ENCODE measurements at regions not wholly inside any gene's neighbourhood (a gene's known extent, or its start where the extent isn't known, plus 50 kb on each side); places are given as distances from the start of the nearest gene placed in this dataset.

DNA sequence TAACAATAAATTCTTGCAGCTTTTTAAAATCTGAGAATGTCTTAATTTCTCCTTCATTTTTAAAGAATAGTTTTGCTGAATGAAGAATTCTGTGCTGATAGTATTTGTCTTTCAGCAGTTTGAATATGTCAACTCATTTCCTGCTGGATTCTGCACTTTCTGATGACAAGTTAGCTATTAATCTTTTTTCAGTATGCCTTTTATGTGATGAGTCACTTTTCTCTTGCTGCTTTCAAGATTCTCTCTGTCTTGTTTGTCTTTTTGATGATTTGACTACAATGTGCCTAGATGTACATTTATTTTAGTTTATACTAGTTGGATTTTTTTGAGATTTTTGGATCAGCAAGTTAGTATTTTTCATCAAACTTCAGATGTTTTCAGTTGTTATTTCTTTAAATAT is 87.9 kb upstream of the AVPR1A start:
- no peak overlapping the region for H3K27ac Mint-ChIP-seq
- no peaks in the 10 kb centered on the region for H3K27me3 Mint-ChIP-seq
- no peaks in the 10 kb centered on the region for H3K4me1 Mint-ChIP-seq (ENCODE audit: low read depth in 2 of 2)
- peaks cover 5 to 8% of the 10 kb centered on the region in 2 donors for H3K9me3 Mint-ChIP-seq
- H3K4me3 Mint-ChIP-seq, result no peak overlapping the region
- DNase-seq (no peak), ATAC-seq (replicated peaks) (no peak)
- H3K36me3 Mint-ChIP-seq (ENCODE audit: insufficient read depth), result no peaks in the 10 kb centered on the region

DNA sequence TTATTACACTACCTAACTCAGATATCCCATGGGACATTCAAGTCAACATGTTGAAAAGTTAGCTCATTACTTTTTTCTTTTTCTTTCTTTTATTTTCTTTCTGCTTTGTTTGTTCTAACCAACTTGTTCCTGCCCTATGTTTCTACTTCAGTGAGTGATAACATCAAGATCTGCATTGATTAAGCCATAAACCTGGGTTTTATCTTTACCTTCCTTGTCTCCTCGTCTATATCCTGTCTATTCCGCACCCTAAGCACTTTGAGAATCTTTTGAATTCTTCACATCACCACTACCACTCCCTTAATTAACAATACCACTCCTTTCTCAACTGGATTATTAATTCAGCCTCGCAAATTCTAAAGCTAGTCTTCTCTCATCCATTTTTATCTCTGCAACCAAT is 81.9 kb upstream of the AVPR1A start:
- Mint-ChIP-seq H3K27me3 (no peaks in the 10 kb centered on the region), H3K4me1 (ENCODE audit: low read depth in 2 of 2) (no peaks in the 10 kb centered on the region), H3K9me3 (peaks cover 5 to 10% of the 10 kb centered on the region in 2 donors), H3K27ac (no peak overlapping the region), H3K36me3 (ENCODE audit: insufficient read depth) (no peaks in the 10 kb centered on the region), H3K4me3 (no peak overlapping the region)
- no peak for DNase-seq
- ATAC-seq (replicated peaks), result no peak

DNA sequence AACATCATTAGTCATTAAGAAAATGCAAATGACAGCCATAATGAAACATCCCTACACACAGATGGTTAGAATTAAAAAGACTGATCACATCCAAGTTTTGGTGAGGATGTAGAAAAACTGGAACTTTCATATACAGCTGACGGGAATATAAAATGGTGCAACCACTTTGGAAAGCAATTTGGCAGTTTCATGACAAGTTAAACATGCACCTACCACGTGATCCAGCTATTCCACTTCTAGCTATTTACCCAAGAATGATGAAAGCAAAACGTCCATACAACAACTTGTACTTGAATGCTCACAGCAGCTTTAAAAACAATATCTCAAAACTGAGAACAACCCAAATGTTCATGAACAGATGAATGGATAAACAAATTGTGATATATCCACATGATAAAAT is 77.9 kb upstream of the AVPR1A start:
- H3K27me3 Mint-ChIP-seq, result no peaks in the 10 kb centered on the region
- DNase-seq (no peak), ATAC-seq (replicated peaks) (no peak)
- peaks cover 5 to 10% of the 10 kb centered on the region in 2 donors for H3K9me3 Mint-ChIP-seq
- no peak overlapping the region for H3K4me3 Mint-ChIP-seq
- H3K36me3 Mint-ChIP-seq (ENCODE audit: insufficient read depth), result no peaks in the 10 kb centered on the region
- H3K27ac Mint-ChIP-seq, result no peak overlapping the region
- no peaks in the 10 kb centered on the region for H3K4me1 Mint-ChIP-seq (ENCODE audit: low read depth in 2 of 2)

DNA sequence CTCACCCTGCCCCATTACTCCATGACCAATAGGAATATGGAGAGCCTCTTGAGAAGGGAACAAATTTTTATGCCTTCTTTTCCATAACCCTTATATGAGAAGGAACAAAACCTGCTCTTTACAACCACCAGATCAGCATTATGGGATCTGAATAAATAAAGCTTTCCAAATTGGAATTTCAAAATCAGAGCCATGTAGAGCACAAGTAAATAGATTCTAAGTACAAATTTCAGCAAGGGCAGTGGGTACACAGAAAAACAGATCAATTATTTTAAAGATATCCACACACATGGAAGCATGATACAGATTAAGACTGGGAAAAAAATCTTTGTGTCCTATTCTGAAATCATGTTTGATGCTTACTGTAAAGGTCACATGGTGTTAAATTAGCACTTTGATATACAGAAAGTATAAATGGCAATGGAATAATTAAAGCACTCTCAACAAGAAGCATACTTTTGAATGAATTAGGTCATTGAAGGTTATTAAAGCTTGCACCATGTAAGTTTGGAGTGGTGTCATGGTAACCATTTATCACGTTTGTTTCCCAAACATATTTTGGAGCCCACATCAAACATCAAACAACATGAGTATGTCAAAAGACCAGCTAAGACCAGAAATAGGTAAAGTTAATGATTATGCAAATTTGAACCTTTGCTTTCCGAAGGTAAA is 75.9 kb upstream of the AVPR1A start:
- Mint-ChIP-seq H3K4me1 (ENCODE audit: low read depth in 2 of 2) (no peaks in the 10 kb centered on the region), H3K36me3 (ENCODE audit: insufficient read depth) (no peaks in the 10 kb centered on the region), H3K9me3 (peaks cover 3 to 10% of the 10 kb centered on the region in 2 donors), H3K27me3 (no peaks in the 10 kb centered on the region), H3K27ac (no peak overlapping the region), H3K4me3 (no peak overlapping the region)
- no peak for ATAC-seq (replicated peaks)
- no peak for DNase-seq

DNA sequence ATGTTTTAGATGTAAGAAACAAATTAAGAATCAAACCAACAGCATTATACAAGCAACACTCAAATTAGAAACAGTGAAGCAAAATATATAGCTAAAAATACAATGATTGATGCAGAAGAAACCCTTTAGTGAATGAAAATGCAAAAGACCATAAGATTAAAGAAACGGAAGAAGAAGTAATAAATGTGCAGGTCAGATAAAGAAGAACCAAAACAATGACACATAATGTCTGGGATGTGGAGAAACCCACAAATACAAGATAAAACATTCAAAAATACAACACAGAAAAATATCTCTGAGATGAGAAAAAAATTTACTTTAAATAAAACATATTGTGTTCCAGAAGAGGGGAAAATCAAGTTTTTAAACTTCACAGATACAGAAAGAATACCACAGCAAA is 73.4 kb upstream of the AVPR1A start:
- Mint-ChIP-seq H3K27ac (no peak overlapping the region), H3K4me1 (ENCODE audit: low read depth in 2 of 2) (no peaks in the 10 kb centered on the region), H3K27me3 (no peaks in the 10 kb centered on the region), H3K4me3 (no peak overlapping the region), H3K36me3 (ENCODE audit: insufficient read depth) (no peaks in the 10 kb centered on the region), H3K9me3 (no peaks in the 10 kb centered on the region)
- ATAC-seq (replicated peaks), result no peak
- no peak for DNase-seq

DNA sequence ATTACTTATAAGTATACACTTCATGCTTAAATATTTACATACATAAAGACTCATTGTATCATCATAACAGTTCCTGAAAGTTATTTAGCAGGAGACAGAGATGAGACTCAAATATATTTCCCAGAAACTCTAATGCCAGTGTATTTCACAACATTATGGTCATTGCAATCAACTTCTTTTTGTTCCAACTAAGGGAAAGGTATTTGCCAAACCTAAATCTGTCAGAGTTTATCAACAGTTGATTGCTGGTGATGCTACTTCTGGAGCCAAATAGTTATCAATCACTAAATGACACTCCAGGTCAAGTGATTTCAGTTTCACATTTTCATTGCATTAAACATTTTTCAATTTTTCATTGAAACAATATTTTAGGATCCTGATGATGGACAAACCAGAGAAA is 72.1 kb upstream of the AVPR1A start:
- DNase-seq (no peak), ATAC-seq (replicated peaks) (no peak)
- no peaks in the 10 kb centered on the region for H3K9me3 Mint-ChIP-seq
- H3K27me3 Mint-ChIP-seq, result no peaks in the 10 kb centered on the region
- no peaks in the 10 kb centered on the region for H3K36me3 Mint-ChIP-seq (ENCODE audit: insufficient read depth)
- H3K4me1 Mint-ChIP-seq (ENCODE audit: low read depth in 2 of 2), result no peaks in the 10 kb centered on the region
- no peak overlapping the region for H3K27ac Mint-ChIP-seq
- no peak overlapping the region for H3K4me3 Mint-ChIP-seq

DNA sequence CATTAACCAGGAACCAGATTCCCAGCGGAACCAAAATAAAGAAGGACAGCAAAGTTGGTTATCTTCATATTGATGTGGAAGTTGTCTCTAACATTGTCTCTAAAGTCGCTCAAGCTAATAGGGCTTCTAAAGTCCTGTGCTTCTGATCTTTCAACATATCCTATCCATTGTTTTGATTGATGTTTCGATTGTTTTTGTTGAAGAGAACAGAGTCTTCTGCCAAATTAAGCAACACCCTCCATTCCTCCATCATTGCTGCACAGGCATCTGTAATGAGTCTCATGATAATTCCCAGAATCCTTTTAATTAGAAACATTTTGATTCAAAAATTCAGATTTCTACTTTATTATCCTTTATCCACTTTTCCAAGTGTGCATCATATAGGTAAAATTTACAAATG is 71.6 kb upstream of the AVPR1A start:
- Mint-ChIP-seq H3K27ac (no peak overlapping the region), H3K27me3 (no peaks in the 10 kb centered on the region), H3K4me1 (ENCODE audit: low read depth in 2 of 2) (no peaks in the 10 kb centered on the region), H3K9me3 (no peaks in the 10 kb centered on the region), H3K4me3 (no peak overlapping the region), H3K36me3 (ENCODE audit: insufficient read depth) (no peaks in the 10 kb centered on the region)
- no peak for ATAC-seq (replicated peaks)
- DNase-seq, result no peak

DNA sequence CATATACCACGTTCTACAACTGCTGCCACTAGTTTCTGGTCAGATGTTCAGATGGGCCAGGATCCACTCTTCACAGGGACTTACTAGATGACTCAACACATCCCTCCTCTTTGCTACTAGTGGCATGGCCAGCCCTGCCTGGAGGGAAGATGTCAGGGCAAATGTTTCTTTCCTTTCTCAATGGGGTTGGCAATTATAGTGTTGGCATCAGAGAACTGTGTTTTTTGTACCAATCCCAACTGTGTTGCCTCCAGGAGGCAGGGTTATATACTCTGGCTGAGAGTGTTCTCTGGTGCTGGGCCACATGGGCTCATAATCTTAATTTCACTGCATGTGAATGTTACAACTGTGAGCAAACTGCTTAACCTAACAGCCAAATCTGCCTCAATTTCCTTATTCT is 69.9 kb upstream of the AVPR1A start:
- Mint-ChIP-seq H3K27me3 (no peaks in the 10 kb centered on the region), H3K36me3 (ENCODE audit: insufficient read depth) (no peaks in the 10 kb centered on the region), H3K4me1 (ENCODE audit: low read depth in 2 of 2) (no peaks in the 10 kb centered on the region), H3K27ac (no peak overlapping the region), H3K4me3 (no peak overlapping the region), H3K9me3 (no peaks in the 10 kb centered on the region)
- no peak for DNase-seq
- ATAC-seq (replicated peaks), result no peak

DNA sequence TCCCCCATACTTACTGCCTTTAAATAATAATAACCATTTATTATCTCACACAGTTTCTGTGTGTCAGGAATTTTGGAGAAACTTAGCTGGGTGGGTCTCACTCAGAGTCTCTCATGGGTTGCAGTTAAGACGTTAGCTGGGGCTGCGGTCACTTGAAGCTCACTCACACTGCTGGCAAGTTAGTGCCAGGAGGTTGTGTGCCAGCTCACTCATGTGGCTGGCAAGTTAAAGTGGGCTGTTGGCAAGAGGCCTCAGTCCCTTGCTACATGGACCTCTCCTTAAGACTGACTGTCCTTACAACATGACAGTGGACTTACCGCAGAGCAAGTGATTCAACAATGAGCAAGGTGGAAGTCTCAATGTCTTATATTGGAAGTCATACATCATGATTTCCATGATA is 61.3 kb upstream of the AVPR1A start:
- no peaks in the 10 kb centered on the region for H3K9me3 Mint-ChIP-seq
- H3K4me1 Mint-ChIP-seq (ENCODE audit: low read depth in 2 of 2), result no peaks in the 10 kb centered on the region
- ATAC-seq (replicated peaks) (no peak), DNase-seq (no peak)
- no peaks in the 10 kb centered on the region for H3K36me3 Mint-ChIP-seq (ENCODE audit: insufficient read depth)
- H3K27me3 Mint-ChIP-seq, result no peaks in the 10 kb centered on the region
- H3K27ac Mint-ChIP-seq, result no peak overlapping the region
- no peak overlapping the region for H3K4me3 Mint-ChIP-seq

DNA sequence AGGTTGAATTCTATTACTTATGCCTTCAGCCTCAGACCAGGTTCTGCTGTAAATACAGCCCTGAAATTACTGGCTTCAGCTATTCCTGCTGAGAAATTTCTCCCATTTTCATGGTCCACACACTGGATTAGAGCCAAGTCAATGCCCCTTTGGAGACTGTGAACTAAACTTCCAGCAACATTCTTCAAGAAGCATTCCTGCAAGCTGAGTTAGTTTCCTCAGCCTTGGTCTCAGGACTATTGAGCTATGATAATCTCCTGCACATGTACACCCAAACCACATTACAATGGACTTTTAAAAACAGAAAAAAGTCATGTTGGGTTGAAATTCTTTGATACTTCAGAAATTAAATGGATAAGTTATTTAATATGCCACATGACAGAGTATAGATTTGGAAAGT is 58.0 kb upstream of the AVPR1A start:
- DNase-seq, result no peak
- Mint-ChIP-seq H3K36me3 (ENCODE audit: insufficient read depth) (no peaks in the 10 kb centered on the region), H3K27me3 (no peaks in the 10 kb centered on the region), H3K4me3 (no peak overlapping the region), H3K27ac (no peak overlapping the region), H3K4me1 (ENCODE audit: low read depth in 2 of 2) (no peaks in the 10 kb centered on the region), H3K9me3 (no peaks in the 10 kb centered on the region)
- ATAC-seq (replicated peaks), result no peak

DNA sequence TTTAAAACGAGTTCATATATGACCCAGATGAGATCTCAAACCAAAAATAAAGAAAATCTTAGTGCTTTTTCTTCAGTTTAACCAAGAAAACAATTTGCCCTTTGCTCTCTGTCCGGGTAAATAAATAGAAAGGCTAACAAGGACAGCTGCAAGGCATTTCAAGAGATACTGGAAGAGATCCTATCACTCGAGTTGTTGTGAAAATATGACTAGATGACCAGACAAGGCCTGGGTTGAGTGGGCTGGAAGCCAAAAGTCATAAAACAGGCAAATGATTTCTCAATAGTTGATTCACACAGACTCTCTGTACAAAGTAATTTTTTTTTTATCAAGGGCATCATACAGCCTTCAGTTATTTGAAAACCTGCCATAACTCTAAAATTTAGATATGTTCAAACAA is 55.9 kb upstream of the AVPR1A start:
- H3K4me1 Mint-ChIP-seq (ENCODE audit: low read depth in 2 of 2), result no peaks in the 10 kb centered on the region
- no peak overlapping the region for H3K4me3 Mint-ChIP-seq
- peaks cover 3% of the 10 kb centered on the region for H3K36me3 Mint-ChIP-seq (ENCODE audit: insufficient read depth)
- DNase-seq (no peak), ATAC-seq (replicated peaks) (no peak)
- no peaks in the 10 kb centered on the region for H3K9me3 Mint-ChIP-seq
- H3K27ac Mint-ChIP-seq, result no peak overlapping the region
- no peaks in the 10 kb centered on the region for H3K27me3 Mint-ChIP-seq

DNA sequence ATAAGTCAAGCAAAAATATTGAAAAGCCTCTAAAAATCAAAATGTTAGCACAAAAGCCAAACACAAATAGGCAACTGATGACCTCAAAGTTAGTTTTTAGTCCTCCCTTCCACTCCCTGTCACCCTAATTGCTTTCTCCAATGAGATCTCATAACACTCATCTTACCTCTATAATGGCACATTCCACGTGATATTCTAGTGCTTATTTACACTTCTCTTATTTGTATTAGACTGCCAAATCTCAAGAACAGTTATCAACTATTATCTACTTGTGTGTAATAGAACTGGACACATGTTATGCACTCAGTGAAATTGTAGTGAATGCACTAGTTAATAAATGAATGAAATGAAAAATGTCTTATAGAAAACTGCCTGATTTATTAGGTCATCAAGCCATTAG is 55.5 kb upstream of the AVPR1A start:
- Mint-ChIP-seq H3K36me3 (ENCODE audit: insufficient read depth) (peaks cover 3% of the 10 kb centered on the region), H3K27ac (no peak overlapping the region), H3K27me3 (no peaks in the 10 kb centered on the region), H3K4me3 (no peak overlapping the region), H3K4me1 (ENCODE audit: low read depth in 2 of 2) (no peaks in the 10 kb centered on the region), H3K9me3 (no peaks in the 10 kb centered on the region)
- DNase-seq, result no peak
- no peak for ATAC-seq (replicated peaks)

All from effector memory CD8-positive, alpha-beta T cell (primary cell).